Gastrocnemius medialis (tissue), 4 donors: ENCODE measurements at regions not wholly inside any gene's neighbourhood (a gene's known extent, or its start where the extent isn't known, plus 50 kb on each side); places are given as distances from the start of the nearest gene placed in this dataset.

Experiments
- ATAC-seq, 2 donors: fragments of 150-250 bp; one replicate each; pipeline ENCODE4 v1.9.1; 2016
- DNase-seq, 2 donors: peaks; one replicate each; pipeline ENCODE4 v3.0.0-alpha.2; 2019
- H3K27ac ChIP-seq, 4 donors: fragments of 200-600 bp; sonication (generic); 1 replicate in 1 of 4; 2 replicates in 3 of 4; pipeline ENCODE4 v1.5.1; 2016 to 2018; ENCODE audit warnings: mild to moderate bottlenecking in 2 of 4, moderate library complexity in 1 of 4
- H3K27me3 ChIP-seq, 3 donors: fragments of 200-600 bp; sonication (generic) in 2 of 3; 1 replicate in 1 of 3; 2 replicates in 2 of 3; pipeline versions ENCODE4 v1.5.1 to v1.6.0; 2016 to 2019; ENCODE audit warnings: mild to moderate bottlenecking in 1 of 3, moderate library complexity in 1 of 3
- H3K36me3 ChIP-seq, 2 donors: fragments of 200-600 bp; sonication (generic) in 1 of 2; one replicate each; pipeline ENCODE4 v1.5.1; 2017 to 2018
- H3K4me1 ChIP-seq, 2 donors: fragments of 200-600 bp; sonication (generic) in 1 of 2; one replicate each; pipeline ENCODE4 v1.5.1; 2016 to 2017; ENCODE audit warnings: mild to moderate bottlenecking in 2 of 2
- H3K4me3 ChIP-seq, 4 donors: fragments of 200-600 bp; sonication (generic) in 3 of 4; 1 replicate in 1 of 4; 2 replicates in 3 of 4; pipeline ENCODE4 v1.5.1; 2016 to 2019; ENCODE audit warnings: mild to moderate bottlenecking in 2 of 4
- H3K9me3 ChIP-seq, 3 donors: fragments of 200-600 bp; sonication (generic) in 2 of 3; 1 replicate in 1 of 3; 2 replicates in 2 of 3; pipeline ENCODE4 v1.5.1; 2016 to 2019
- POLR2A ChIP-seq, 2 donors: fragments of 450-650 bp; IDR thresholded peaks; one replicate each; pipeline ENCODE4 v1.6.1; 2017; ENCODE audit warnings: antibody characterized with exemption in 2 of 2, mild to moderate bottlenecking in 2 of 2, moderate library complexity in 2 of 2
- in situ Hi-C, 4 donors: fragments of 200-750 bp; cut with MboI; loops; one replicate each; pipeline versions ENCODE4 v1.15.0 to v1.8.0; 2017; ENCODE audit warnings: low sequenced_read_pairs in 4 of 4
- intact Hi-C: fragments of 100-400 bp; cut with DNase I; formaldehyde crosslinking; loops from one replicate; pipeline ENCODE4 v1.15.1; 2023; ENCODE audit warnings: low total_unique reads
- TF ChIP-seq, protein P1 (sequence below), 5 experiments: fragments of 450-650 bp in 3 of 5; fragments of 200-600 bp in 2 of 5; sonication (generic) in 2 of 5; IDR thresholded peaks in 4 of 5; conservative IDR thresholded peaks in 1 of 5; 1 replicate in 4 of 5; 2 replicates in 1 of 5; pipeline ENCODE4 v1.5.1; 2016 to 2019; ENCODE audit warnings: antibody characterized with exemption in 5 of 5, mild to moderate bottlenecking in 3 of 5, moderate library complexity in 3 of 5

DNA sequence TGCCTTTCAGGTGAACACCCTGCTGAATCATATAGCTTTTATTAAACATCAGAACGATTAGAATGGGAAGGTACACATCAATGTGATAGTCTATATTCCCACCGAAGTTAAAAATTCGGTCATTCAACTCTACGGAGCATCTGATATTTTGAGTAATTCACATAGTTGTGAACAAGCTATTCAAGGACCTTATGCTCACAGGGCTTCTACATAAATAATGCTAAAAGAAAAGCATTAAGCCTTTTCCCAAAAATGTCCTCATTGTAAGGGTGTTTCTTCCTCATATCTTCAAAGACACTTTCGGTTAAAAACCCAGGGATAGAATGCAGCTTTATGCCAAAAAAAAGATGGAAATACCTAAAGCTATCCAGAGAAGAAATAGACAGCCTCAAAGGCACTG lies 79.7 kb upstream of the EDNRA start:
- no peak for TF ChIP-seq POLR2A (IDR thresholded peaks at IDR 0.05)
- TF ChIP-seq, protein P1, sequence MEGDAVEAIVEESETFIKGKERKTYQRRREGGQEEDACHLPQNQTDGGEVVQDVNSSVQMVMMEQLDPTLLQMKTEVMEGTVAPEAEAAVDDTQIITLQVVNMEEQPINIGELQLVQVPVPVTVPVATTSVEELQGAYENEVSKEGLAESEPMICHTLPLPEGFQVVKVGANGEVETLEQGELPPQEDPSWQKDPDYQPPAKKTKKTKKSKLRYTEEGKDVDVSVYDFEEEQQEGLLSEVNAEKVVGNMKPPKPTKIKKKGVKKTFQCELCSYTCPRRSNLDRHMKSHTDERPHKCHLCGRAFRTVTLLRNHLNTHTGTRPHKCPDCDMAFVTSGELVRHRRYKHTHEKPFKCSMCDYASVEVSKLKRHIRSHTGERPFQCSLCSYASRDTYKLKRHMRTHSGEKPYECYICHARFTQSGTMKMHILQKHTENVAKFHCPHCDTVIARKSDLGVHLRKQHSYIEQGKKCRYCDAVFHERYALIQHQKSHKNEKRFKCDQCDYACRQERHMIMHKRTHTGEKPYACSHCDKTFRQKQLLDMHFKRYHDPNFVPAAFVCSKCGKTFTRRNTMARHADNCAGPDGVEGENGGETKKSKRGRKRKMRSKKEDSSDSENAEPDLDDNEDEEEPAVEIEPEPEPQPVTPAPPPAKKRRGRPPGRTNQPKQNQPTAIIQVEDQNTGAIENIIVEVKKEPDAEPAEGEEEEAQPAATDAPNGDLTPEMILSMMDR (IDR thresholded peaks at IDR 0.05 in 4 of 5, conservative IDR thresholded peaks at IDR 0.05 in 1 of 5), result no peak
- in situ Hi-C loops (no loop called here), intact Hi-C loops (no loop called here)
- Histone ChIP-seq H3K4me3 (no peak overlapping the region), H3K27me3 (no peaks in the 10 kb centered on the region), H3K9me3 (no peaks in the 10 kb centered on the region), H3K36me3 (no peaks in the 10 kb centered on the region), H3K4me1 (no peaks in the 10 kb centered on the region), H3K27ac (no peak overlapping the region)
- ATAC-seq (no peak), DNase-seq (no peak)

DNA sequence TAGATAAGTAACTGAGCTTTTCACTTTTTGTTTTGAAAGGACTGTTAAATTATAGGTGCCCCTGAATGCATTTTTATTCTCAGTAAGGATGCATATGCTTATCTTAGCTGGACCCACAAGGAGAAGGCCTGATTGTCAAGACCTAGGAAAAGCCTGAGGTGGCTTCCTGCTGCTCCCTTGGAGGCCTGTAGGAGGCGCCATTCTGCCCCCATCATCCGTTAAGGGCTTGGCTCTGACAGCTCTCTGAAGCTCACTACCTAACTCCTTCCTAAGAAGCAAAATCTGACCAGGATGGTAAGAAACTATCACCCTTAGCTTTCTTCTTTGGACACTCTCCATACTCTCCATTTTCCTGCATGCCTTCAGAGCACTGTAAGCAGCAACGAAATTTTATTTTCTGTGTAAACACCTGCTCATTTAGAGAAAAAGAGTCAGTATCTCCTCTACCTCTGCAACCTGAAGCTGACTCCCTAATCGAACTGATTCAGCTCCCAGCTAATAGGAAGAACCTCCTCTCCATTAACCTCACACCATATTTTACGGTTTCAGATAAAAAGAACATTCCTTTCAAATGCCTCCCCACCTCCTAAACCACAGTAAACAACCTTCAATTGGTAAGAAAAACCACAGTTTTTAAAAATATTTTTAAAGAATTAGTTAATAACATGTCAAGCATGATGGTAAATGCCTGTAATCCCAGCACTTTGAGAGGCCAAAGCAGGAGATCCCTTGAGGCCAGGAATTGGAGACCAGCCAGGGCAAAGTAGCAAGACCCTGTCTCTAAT lies 73.4 kb upstream of the EDNRA start:
- TF ChIP-seq, protein P1 (IDR thresholded peaks at IDR 0.05 in 4 of 5, conservative IDR thresholded peaks at IDR 0.05 in 1 of 5), result no peak
- no peak for TF ChIP-seq POLR2A (IDR thresholded peaks at IDR 0.05)
- Histone ChIP-seq H3K36me3 (no peaks in the 10 kb centered on the region), H3K4me1 (no peaks in the 10 kb centered on the region), H3K9me3 (no peaks in the 10 kb centered on the region), H3K4me3 (no peak overlapping the region), H3K27ac (no peak overlapping the region), H3K27me3 (no peaks in the 10 kb centered on the region)
- in situ Hi-C loops, result no loop called here
- intact Hi-C loops, result no loop called here
- no peak for DNase-seq
- ATAC-seq, result no peak

DNA sequence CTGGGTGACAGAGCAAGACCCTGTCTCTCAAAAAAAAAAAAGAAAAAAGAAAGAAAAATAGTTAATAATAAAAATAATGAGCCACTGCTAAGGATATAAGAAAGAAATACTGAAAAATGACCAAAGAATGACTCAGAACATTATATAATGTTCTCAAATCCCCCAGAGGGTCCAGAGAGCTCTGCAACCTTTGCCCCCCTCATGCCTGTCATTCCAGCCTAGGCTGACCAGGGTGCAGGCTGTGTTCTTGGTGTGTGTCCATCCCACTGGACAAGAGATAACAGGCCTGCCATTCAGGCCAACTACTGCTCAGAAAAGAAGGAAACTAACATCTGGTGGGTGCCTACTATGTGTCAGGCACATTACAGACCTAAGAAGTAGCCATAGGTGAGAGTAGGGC lies 72.7 kb upstream of the EDNRA start:
- Histone ChIP-seq H3K36me3 (no peaks in the 10 kb centered on the region), H3K27me3 (no peaks in the 10 kb centered on the region), H3K4me1 (no peaks in the 10 kb centered on the region), H3K9me3 (no peaks in the 10 kb centered on the region), H3K27ac (no peak overlapping the region), H3K4me3 (no peak overlapping the region)
- intact Hi-C loops (no loop called here), in situ Hi-C loops (no loop called here)
- DNase-seq (no peak), ATAC-seq (no peak)
- TF ChIP-seq POLR2A (IDR thresholded peaks at IDR 0.05), result no peak
- TF ChIP-seq, protein P1 (IDR thresholded peaks at IDR 0.05 in 4 of 5, conservative IDR thresholded peaks at IDR 0.05 in 1 of 5), result no peak

DNA sequence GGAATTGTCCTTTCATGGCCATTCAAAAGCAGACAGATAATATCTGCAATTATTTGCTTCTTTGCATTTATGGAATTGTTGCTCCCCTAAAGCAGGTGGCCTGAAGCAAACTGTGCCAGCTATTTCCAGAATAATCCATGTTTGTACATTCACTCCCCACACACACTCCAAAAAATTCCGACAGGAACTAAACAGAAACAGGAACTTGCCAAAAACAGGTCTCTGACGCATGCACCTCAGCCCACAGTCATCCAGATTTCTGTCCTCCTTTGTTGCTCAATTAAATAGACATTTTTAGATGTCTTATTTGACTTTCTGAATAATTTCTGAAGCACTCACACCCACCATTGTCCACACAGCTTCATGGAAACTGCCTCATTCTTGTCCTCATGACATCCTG lies 71.5 kb upstream of the EDNRA start:
- Histone ChIP-seq H3K27me3 (no peaks in the 10 kb centered on the region), H3K4me1 (no peaks in the 10 kb centered on the region), H3K36me3 (no peaks in the 10 kb centered on the region), H3K27ac (no peak overlapping the region), H3K9me3 (no peaks in the 10 kb centered on the region), H3K4me3 (no peak overlapping the region)
- in situ Hi-C loops, result no loop called here
- ATAC-seq (no peak), DNase-seq (no peak)
- intact Hi-C loops, result no loop called here
- TF ChIP-seq, protein P1 (IDR thresholded peaks at IDR 0.05 in 4 of 5, conservative IDR thresholded peaks at IDR 0.05 in 1 of 5), result no peak
- no peak for TF ChIP-seq POLR2A (IDR thresholded peaks at IDR 0.05)

DNA sequence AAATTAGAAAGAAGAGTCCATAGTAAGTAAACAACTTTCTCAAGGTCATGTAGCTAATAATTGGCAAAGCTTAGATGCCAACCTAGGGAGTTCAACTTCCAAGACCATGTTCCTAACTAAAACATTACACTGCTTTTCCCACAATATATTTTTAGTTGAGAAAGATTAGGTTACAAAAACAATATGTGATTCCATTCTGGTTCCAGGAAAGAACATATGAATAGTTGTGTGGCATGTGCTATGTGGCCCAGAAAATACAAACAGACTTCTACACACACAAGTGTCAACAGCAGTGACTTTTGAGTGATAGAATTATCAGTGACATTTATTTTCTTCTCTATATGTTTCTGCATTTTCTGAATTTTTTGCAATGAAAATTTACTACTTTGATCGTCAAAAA lies 62.7 kb upstream of the EDNRA start:
- H3K27ac ChIP-seq, result no peak overlapping the region
- no peaks in the 10 kb centered on the region for H3K27me3 ChIP-seq
- ATAC-seq, result no peak
- no peaks in the 10 kb centered on the region for H3K9me3 ChIP-seq
- TF ChIP-seq, protein P1 (IDR thresholded peaks at IDR 0.05 in 4 of 5, conservative IDR thresholded peaks at IDR 0.05 in 1 of 5), result no peak
- TF ChIP-seq POLR2A (IDR thresholded peaks at IDR 0.05), result no peak
- H3K4me3 ChIP-seq, result no peak overlapping the region
- H3K36me3 ChIP-seq, result no peaks in the 10 kb centered on the region
- in situ Hi-C loops, result no loop called here
- DNase-seq, result no peak
- intact Hi-C loops, result no loop called here
- no peaks in the 10 kb centered on the region for H3K4me1 ChIP-seq
